ENCODE measurements at regions not wholly inside any gene's neighbourhood (a gene's known extent, or its start where the extent isn't known, plus 50 kb on each side); places are given as distances from the start of the nearest gene placed in this dataset.

DNA sequence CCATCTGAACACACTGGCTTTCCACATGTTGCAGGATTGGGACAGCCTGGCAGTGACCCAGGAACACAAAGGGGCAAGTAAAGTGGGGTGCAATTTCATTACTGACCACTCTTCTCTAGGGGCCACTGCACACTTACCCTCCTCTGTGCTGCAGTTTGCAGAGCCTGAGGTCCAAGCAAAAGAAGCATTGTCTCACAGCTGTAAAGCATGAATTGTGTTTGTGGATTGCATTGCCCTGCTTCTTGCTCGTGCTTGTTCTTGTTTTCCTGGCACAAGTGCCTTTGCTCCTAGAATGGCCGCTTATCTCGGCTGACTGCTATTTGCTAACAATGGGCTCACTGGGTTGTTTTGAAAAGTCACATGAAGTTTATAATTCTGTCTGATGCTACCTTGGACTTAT lies 209.1 kb upstream of the JADE1 start:
- TF ChIP-seq CTCF (IDR thresholded peaks at IDR 0.05; ENCODE audit: poor library complexity) = no peak
- no peak for TF ChIP-seq EZH2phosphoT487 (IDR thresholded peaks at IDR 0.05; ENCODE audit: low read depth, severe bottlenecking, unreplicated experiment)
- no peak for TF ChIP-seq EZH2 (IDR thresholded peaks at IDR 0.05; ENCODE audit: borderline replicate concordance)

Data from hepatocyte (in vitro differentiated cells).